ENCODE measurements at regions not wholly inside any gene's neighbourhood (a gene's known extent, or its start where the extent isn't known, plus 50 kb on each side); places are given as distances from the start of the nearest gene placed in this dataset.

DNA sequence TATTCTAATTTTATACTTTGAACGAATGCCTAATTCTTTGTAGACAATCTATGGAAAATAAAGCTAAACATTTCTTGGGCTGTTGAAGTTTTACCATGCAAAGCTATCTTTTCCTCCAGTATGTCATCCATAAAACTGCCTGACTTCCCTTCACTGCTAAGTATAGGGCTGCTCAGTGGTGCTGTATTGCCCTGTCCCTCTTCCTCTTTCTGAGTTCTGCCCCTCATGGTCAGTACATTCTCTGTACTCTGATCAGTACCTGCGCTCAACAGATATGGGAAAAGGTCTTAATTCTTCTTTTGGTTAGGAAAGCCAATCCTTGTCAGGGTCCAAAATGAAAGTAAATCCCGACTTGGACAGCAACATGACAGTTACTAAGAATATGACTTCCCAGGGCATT, 321.9 kb downstream of the RAD51AP2 start:
- TF ChIP-seq, protein P1, sequence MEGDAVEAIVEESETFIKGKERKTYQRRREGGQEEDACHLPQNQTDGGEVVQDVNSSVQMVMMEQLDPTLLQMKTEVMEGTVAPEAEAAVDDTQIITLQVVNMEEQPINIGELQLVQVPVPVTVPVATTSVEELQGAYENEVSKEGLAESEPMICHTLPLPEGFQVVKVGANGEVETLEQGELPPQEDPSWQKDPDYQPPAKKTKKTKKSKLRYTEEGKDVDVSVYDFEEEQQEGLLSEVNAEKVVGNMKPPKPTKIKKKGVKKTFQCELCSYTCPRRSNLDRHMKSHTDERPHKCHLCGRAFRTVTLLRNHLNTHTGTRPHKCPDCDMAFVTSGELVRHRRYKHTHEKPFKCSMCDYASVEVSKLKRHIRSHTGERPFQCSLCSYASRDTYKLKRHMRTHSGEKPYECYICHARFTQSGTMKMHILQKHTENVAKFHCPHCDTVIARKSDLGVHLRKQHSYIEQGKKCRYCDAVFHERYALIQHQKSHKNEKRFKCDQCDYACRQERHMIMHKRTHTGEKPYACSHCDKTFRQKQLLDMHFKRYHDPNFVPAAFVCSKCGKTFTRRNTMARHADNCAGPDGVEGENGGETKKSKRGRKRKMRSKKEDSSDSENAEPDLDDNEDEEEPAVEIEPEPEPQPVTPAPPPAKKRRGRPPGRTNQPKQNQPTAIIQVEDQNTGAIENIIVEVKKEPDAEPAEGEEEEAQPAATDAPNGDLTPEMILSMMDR (IDR thresholded peaks at IDR 0.05; ENCODE audit: low read length): no peak
- no peak for TF ChIP-seq EZH2phosphoT487 (IDR thresholded peaks at IDR 0.05; ENCODE audit: low read length)
